WTC11 (cell line): ENCODE measurements at regions not wholly inside any gene's neighbourhood (a gene's known extent, or its start where the extent isn't known, plus 50 kb on each side); places are given as distances from the start of the nearest gene placed in this dataset.

Experiments
- ATF2 ChIP-seq: sonication (generic); formaldehyde crosslinking; IDR thresholded peaks from 2 replicates; pipeline ENCODE4 v1.8.1; 2022; ENCODE audit warnings: low read depth, missing genetic modification reagents, borderline replicate concordance
- ATF3 ChIP-seq: sonication (generic); formaldehyde crosslinking; conservative IDR thresholded peaks from 2 replicates; pipeline ENCODE4 v1.8.1; 2022; ENCODE audit warnings: mild to moderate bottlenecking, missing genetic modification reagents
- CREB1 ChIP-seq: sonication (generic); formaldehyde crosslinking; IDR thresholded peaks from 2 replicates; pipeline ENCODE4 v1.8.0; 2023; ENCODE audit warnings: mild to moderate bottlenecking, missing genetic modification reagents
- ELF4 ChIP-seq: sonication (generic); formaldehyde crosslinking; IDR thresholded peaks from 2 replicates; pipeline ENCODE4 v1.8.1; 2022; ENCODE audit warnings: low read depth, mild to moderate bottlenecking, moderate library complexity, missing genetic modification reagents
- ESRRA ChIP-seq: sonication (generic); formaldehyde crosslinking; IDR thresholded peaks from 2 replicates; pipeline ENCODE4 v1.8.1; 2022; ENCODE audit warnings: mild to moderate bottlenecking, missing genetic modification reagents, borderline replicate concordance
- ETV6 ChIP-seq: sonication (generic); formaldehyde crosslinking; IDR thresholded peaks from 2 replicates; pipeline ENCODE4 v1.8.1; 2022; ENCODE audit warnings: mild to moderate bottlenecking, missing genetic modification reagents
- FOXJ3 ChIP-seq: sonication (generic); formaldehyde crosslinking; IDR thresholded peaks from 2 replicates; pipeline ENCODE4 v1.9.0; 2021; ENCODE audit warnings: missing genetic modification reagents, mild to moderate bottlenecking, borderline replicate concordance
- FOXK1 ChIP-seq: sonication (generic); formaldehyde crosslinking; IDR thresholded peaks from 2 replicates; pipeline ENCODE4 v1.8.0; 2022; ENCODE audit warnings: mild to moderate bottlenecking, moderate library complexity, missing genetic modification reagents
- FOXP1 ChIP-seq: sonication (generic); formaldehyde crosslinking; IDR thresholded peaks from 2 replicates; pipeline ENCODE4 v1.8.0; 2022; ENCODE audit warnings: missing genetic modification reagents, mild to moderate bottlenecking, moderate library complexity, borderline replicate concordance
- GABPB1 ChIP-seq: sonication (generic); formaldehyde crosslinking; IDR thresholded peaks from 2 replicates; pipeline ENCODE4 v1.8.1; 2023; ENCODE audit warnings: mild to moderate bottlenecking, missing genetic modification reagents
- TEAD1 ChIP-seq: sonication (generic); formaldehyde crosslinking; IDR thresholded peaks from 2 replicates; pipeline ENCODE4 v1.8.0; 2022; ENCODE audit warnings: mild to moderate bottlenecking, missing genetic modification reagents
- ZBTB43 ChIP-seq: sonication (generic); formaldehyde crosslinking; IDR thresholded peaks from 2 replicates; pipeline ENCODE4 v1.8.1; 2023; ENCODE audit warnings: mild to moderate bottlenecking, missing genetic modification reagents
- ZNF423 ChIP-seq: fragments of 250-450 bp; sonication (Bioruptor Pico); IDR thresholded peaks from 2 replicates; pipeline ENCODE4 v2.1.2; 2022; ENCODE audit warnings: mild to moderate bottlenecking, moderate library complexity
- TF ChIP-seq, protein P1 (sequence below): fragments of 200-600 bp; IDR thresholded peaks from 2 replicates; pipeline ENCODE4 v1.8.0; 2022; ENCODE audit warnings: antibody characterized with exemption

DNA sequence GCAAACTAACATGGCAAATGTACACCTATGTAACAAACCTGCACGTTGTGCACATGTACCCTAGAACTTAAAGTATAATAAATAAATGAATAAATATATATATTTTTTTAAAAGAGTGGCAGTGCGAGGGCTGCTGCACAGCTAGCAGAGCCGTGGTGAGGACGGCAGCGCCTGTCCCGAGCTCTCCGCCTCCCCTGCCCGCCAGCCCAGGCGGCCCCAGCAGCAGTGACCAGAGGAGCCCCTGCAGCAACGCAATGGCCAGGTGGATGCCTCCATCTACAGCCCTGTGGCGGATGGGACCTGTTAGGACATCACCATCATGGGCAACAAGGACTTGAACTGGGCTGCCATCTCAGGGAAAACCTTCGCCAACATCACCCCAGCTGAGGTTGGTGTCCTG, 351.9 kb downstream of the FAM72C start:
- TF ChIP-seq GABPB1 (no peak), CREB1 (CRISPR knock-in tag) (no peak), ETV6 (CRISPR knock-in tag) (no peak), TEAD1 (CRISPR knock-in tag) (no peak), FOXJ3 (no peak), FOXK1 (CRISPR knock-in tag) (no peak), ELF4 (no peak), ZNF423 (CRISPR knock-in tag) (no peak), ZBTB43 (CRISPR knock-in tag) (no peak), ATF3 (CRISPR knock-in tag) (no peak), ATF2 (CRISPR knock-in tag) (no peak), FOXP1 (no peak), ESRRA (CRISPR knock-in tag) (no peak)
- TF ChIP-seq, protein P1, sequence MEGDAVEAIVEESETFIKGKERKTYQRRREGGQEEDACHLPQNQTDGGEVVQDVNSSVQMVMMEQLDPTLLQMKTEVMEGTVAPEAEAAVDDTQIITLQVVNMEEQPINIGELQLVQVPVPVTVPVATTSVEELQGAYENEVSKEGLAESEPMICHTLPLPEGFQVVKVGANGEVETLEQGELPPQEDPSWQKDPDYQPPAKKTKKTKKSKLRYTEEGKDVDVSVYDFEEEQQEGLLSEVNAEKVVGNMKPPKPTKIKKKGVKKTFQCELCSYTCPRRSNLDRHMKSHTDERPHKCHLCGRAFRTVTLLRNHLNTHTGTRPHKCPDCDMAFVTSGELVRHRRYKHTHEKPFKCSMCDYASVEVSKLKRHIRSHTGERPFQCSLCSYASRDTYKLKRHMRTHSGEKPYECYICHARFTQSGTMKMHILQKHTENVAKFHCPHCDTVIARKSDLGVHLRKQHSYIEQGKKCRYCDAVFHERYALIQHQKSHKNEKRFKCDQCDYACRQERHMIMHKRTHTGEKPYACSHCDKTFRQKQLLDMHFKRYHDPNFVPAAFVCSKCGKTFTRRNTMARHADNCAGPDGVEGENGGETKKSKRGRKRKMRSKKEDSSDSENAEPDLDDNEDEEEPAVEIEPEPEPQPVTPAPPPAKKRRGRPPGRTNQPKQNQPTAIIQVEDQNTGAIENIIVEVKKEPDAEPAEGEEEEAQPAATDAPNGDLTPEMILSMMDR = no peak
